Islet precursor cell (in vitro differentiated cells): ENCODE measurements at regions not wholly inside any gene's neighbourhood (a gene's known extent, or its start where the extent isn't known, plus 50 kb on each side); places are given as distances from the start of the nearest gene placed in this dataset.
"Not testable (repeated sequence)": the region's sequence is repeated elsewhere in the genome, so short reads cannot be mapped to it uniquely, and the experiment has no call there.

Source experiments
- DNase-seq: peaks from one replicate; pipeline ENCODE4 v3.0.0-alpha.2; 2018

- peak; percentile 20 for DNase-seq
Observed at GRCh38 chr9:66601472-66601871, 299.1 kb upstream of the ZNF658 start.

- DNase-seq: not testable (repeated sequence)
Observed at GRCh38 chr9:66631521-66632046, 268.9 kb upstream of the ZNF658 start.

GRCh38 chr9:66647675-66648074 lies 252.8 kb upstream of the ZNF658 start:
- DNase-seq: not testable (repeated sequence)

GRCh38 chr9:66690242-66690641 lies 210.3 kb upstream of the ZNF658 start:
- DNase-seq: not testable (repeated sequence)

- not testable (repeated sequence) for DNase-seq
Observed at GRCh38 chr9:66695561-66696240, 204.8 kb upstream of the ZNF658 start.

- DNase-seq: not testable (repeated sequence)
Observed at GRCh38 chr9:66697343-66698065, 203.0 kb upstream of the ZNF658 start.

GRCh38 chr9:66698066-66698455 lies 202.5 kb upstream of the ZNF658 start:
- not testable (repeated sequence) for DNase-seq

- DNase-seq: not testable (repeated sequence)
Observed at GRCh38 chr9:66701411-66702377, 198.8 kb upstream of the ZNF658 start.

GRCh38 chr9:66711553-66711952 lies 189.0 kb upstream of the ZNF658 start:
- DNase-seq: not testable (repeated sequence)

- not testable (repeated sequence) for DNase-seq
Observed at GRCh38 chr9:66712870-66713269, 187.7 kb upstream of the ZNF658 start.

GRCh38 chr9:66713552-66713951 lies 187.0 kb upstream of the ZNF658 start:
- not testable (repeated sequence) for DNase-seq

GRCh38 chr9:66720845-66721244 lies 179.7 kb upstream of the ZNF658 start:
- DNase-seq: not testable (repeated sequence)

- not testable (repeated sequence) for DNase-seq
Observed at GRCh38 chr9:66727540-66727939, 173.0 kb upstream of the ZNF658 start.

- not testable (repeated sequence) for DNase-seq
Observed at GRCh38 chr9:66736686-66737085, 163.8 kb upstream of the ZNF658 start.

- not testable (repeated sequence) for DNase-seq
Observed at GRCh38 chr9:66738418-66738817, 162.1 kb upstream of the ZNF658 start.

GRCh38 chr9:66740136-66740535 lies 160.4 kb upstream of the ZNF658 start:
- not testable (repeated sequence) for DNase-seq

- DNase-seq: not testable (repeated sequence)
Observed at GRCh38 chr9:66745846-66746245, 154.7 kb upstream of the ZNF658 start.

GRCh38 chr9:66752324-66752923 lies 148.1 kb upstream of the ZNF658 start:
- DNase-seq: peak; percentile 26

GRCh38 chr9:66759825-66760492 lies 140.6 kb upstream of the ZNF658 start:
- DNase-seq: not testable (repeated sequence)

GRCh38 chr9:66764799-66765493 lies 135.6 kb upstream of the ZNF658 start:
- DNase-seq: not testable (repeated sequence)

GRCh38 chr9:66765531-66765930 lies 135.0 kb upstream of the ZNF658 start:
- DNase-seq: not testable (repeated sequence)
